Dendritic cell treated with granulocyte-macrophage colony-stimulating factor and Interleukin-4, amounts not matched to agents 40 ng/mL and 50 ng/mL, for 4 days (primary cell): ENCODE measurements at regions not wholly inside any gene's neighbourhood (a gene's known extent, or its start where the extent isn't known, plus 50 kb on each side); places are given as distances from the start of the nearest gene placed in this dataset.

ENCODE experiments used
- H3K27ac Mint-ChIP-seq: one replicate; pipeline ENCODE4 v1.8.0; 2022; ENCODE audit warnings: mild to moderate bottlenecking, mixed read lengths
- H3K27me3 Mint-ChIP-seq: one replicate; pipeline ENCODE4 v1.8.0; 2022; ENCODE audit warnings: mild to moderate bottlenecking, mixed read lengths
- H3K36me3 Mint-ChIP-seq: one replicate; pipeline ENCODE4 v1.8.0; 2022; ENCODE audit warnings: low read depth, mixed read lengths
- H3K4me1 Mint-ChIP-seq: one replicate; pipeline ENCODE4 v1.8.0; 2022; ENCODE audit warnings: low read depth, mixed read lengths
- H3K4me3 Mint-ChIP-seq: one replicate; pipeline ENCODE4 v1.8.0; 2022; ENCODE audit warnings: mild to moderate bottlenecking, moderate library complexity, mixed read lengths
- H3K9me3 Mint-ChIP-seq: one replicate; pipeline ENCODE4 v1.8.0; 2022; ENCODE audit warnings: mixed read lengths
- intact Hi-C: fragments of 100-400 bp; cut with micrococcal nuclease; formaldehyde crosslinking; loops from one replicate; pipeline ENCODE4 v1.15.0; 2022

GRCh38 chr5:143547342-143547741, 143.9 kb upstream of the NR3C1 start:
- H3K4me3 Mint-ChIP-seq: no peak overlapping the region
- intact Hi-C loops: no loop called here
- peaks cover 8% of the 10 kb centered on the region for H3K9me3 Mint-ChIP-seq
- peaks cover 9% of the 10 kb centered on the region for H3K4me1 Mint-ChIP-seq
- no peak overlapping the region for H3K27ac Mint-ChIP-seq
- peaks cover 1% of the 10 kb centered on the region for H3K27me3 Mint-ChIP-seq
- H3K36me3 Mint-ChIP-seq: no peaks in the 10 kb centered on the region

GRCh38 chr5:143546394-143546793, 142.9 kb upstream of the NR3C1 start:
- intact Hi-C loops: no loop called here
- H3K9me3 Mint-ChIP-seq: peaks cover 8% of the 10 kb centered on the region
- H3K36me3 Mint-ChIP-seq: no peaks in the 10 kb centered on the region
- no peaks in the 10 kb centered on the region for H3K27me3 Mint-ChIP-seq
- no peak overlapping the region for H3K4me3 Mint-ChIP-seq
- H3K27ac Mint-ChIP-seq: no peak overlapping the region
- H3K4me1 Mint-ChIP-seq: peaks cover 2% of the 10 kb centered on the region

- intact Hi-C loops: no loop called here
- Mint-ChIP-seq H3K27ac (no peak overlapping the region), H3K9me3 (peaks cover 10% of the 10 kb centered on the region), H3K36me3 (no peaks in the 10 kb centered on the region), H3K4me1 (no peaks in the 10 kb centered on the region), H3K4me3 (no peak overlapping the region), H3K27me3 (no peaks in the 10 kb centered on the region)
These were observed 141.1 kb upstream of the NR3C1 start for GRCh38 chr5:143544606-143545005.

DNA sequence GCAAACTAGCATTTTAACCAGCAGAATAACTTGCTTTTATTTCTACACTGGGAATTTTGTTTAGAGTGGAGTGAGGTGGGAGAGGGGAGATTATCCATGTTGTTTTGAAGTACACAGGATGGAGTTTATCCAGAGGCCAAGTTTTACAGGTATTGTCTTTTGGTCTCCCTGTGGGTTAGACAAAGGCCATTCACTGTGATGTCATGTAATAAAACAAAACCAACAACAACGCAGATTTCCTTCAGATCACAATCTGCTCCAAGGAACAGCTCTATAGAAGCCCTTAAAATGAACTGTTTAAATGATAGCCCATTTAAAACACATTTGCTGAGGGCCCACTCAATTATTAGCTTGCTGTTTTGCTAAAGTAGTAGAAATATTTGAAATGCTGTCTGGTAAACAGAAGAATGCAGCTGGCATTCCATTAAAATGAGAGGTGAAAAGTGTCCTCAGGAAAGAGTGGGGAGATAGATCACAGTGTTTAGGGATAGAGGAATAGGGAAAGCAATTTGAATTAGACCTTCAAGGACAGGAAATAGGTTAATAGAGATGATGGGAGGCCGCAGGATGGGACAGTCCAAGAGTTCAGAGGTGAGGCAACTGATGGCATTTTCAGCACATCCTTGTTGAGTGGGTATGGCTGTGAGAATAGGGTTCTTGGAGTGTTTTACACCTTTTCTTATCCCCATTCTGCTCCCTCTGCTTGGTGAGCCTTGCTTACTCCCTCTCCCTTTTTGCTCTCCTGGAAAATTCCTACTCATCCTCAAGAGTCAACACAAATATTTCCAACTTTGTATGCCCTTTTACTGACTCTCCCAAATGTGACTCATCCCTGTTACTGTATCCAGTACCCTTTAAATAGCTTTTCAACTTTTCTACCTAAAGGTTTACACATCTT, 140.1 kb upstream of the NR3C1 start:
- Mint-ChIP-seq H3K36me3 (no peaks in the 10 kb centered on the region), H3K27ac (no peak overlapping the region), H3K4me1 (no peaks in the 10 kb centered on the region), H3K4me3 (no peak overlapping the region), H3K9me3 (peaks cover 16% of the 10 kb centered on the region), H3K27me3 (no peaks in the 10 kb centered on the region)
- intact Hi-C loops: no loop called here

- Mint-ChIP-seq H3K9me3 (peaks cover 15% of the 10 kb centered on the region), H3K36me3 (no peaks in the 10 kb centered on the region), H3K4me1 (no peaks in the 10 kb centered on the region), H3K27ac (no peak overlapping the region), H3K27me3 (no peaks in the 10 kb centered on the region), H3K4me3 (no peak overlapping the region)
- intact Hi-C loops: no loop called here
These were observed 139.3 kb upstream of the NR3C1 start for GRCh38 chr5:143542798-143543144.

DNA sequence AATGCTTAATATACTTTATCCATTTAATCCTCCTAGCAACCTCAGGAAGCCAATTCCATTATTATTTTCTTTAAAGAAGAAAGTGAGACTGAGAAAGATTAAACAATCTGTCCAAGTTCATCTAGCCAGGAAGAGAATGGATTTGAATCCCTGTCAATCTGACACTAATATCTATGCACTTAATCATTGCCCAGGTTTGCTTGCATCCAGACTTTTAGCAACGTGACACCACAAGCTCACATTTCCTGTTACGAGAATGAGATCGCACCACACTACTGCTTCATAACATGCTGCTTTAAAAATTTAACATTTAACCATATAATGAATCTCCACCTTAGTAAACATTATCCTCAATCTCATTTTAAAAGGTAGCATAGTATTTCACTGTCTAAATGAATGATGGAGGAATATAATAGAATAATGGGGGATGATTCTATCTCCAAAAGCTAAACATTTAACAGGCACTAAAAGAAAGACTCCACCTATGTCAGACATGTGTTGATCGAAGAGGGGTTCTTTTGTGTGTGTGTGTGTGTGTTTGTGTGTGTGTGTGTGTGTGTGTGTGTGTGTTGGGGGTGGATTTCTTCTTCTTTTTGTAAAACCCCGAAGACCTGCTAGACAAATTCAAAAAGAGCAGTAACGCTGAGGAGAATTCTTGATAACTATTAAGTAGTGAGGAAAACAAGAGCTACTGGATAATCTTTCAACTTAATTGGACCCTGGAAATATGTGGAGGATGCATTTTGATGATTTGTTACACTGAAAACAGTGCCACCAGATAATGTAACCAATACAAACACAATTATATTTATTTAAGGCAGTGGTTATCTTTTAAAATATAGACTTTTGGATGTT, 138.7 kb upstream of the NR3C1 start:
- H3K9me3 Mint-ChIP-seq: peaks cover 9% of the 10 kb centered on the region
- no peak overlapping the region for H3K4me3 Mint-ChIP-seq
- H3K36me3 Mint-ChIP-seq: no peaks in the 10 kb centered on the region
- intact Hi-C loops: no loop called here
- no peaks in the 10 kb centered on the region for H3K27me3 Mint-ChIP-seq
- no peak overlapping the region for H3K27ac Mint-ChIP-seq
- no peaks in the 10 kb centered on the region for H3K4me1 Mint-ChIP-seq

- Mint-ChIP-seq H3K27me3 (no peaks in the 10 kb centered on the region), H3K4me1 (peaks cover 6% of the 10 kb centered on the region), H3K9me3 (peaks cover 8% of the 10 kb centered on the region), H3K4me3 (no peak overlapping the region), H3K36me3 (no peaks in the 10 kb centered on the region), H3K27ac (no peak overlapping the region)
- intact Hi-C loops: no loop called here
These were observed 136.3 kb upstream of the NR3C1 start for GRCh38 chr5:143539742-143540141.

DNA sequence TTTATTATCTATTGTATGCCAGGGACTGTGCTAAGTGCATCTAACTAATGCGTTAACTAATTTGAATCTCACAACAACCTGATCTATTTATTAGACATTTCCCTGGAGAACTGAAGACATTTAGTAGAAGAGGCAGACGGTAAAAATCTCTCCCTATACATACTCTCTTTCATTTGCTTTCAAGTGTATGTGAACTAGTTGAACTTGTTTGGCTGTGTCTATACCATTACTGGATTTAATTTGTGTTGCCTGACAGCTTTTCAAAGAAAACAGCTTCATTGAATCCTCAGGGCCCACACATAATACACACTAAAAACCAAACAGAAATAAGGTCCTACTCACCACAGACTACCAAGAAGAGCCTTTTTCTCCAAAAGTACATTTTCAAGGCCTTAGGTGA, 133.6 kb upstream of the NR3C1 start:
- Mint-ChIP-seq H3K4me3 (no peak overlapping the region), H3K36me3 (no peaks in the 10 kb centered on the region), H3K27me3 (no peaks in the 10 kb centered on the region), H3K9me3 (peaks cover 8% of the 10 kb centered on the region), H3K4me1 (peaks cover 6% of the 10 kb centered on the region), H3K27ac (no peak overlapping the region)
- intact Hi-C loops: no loop called here

GRCh38 chr5:143536364-143536763, 132.9 kb upstream of the NR3C1 start:
- intact Hi-C loops: no loop called here
- Mint-ChIP-seq H3K4me3 (no peak overlapping the region), H3K4me1 (peaks cover 6% of the 10 kb centered on the region), H3K27me3 (no peaks in the 10 kb centered on the region), H3K36me3 (no peaks in the 10 kb centered on the region), H3K9me3 (peaks cover 8% of the 10 kb centered on the region), H3K27ac (no peak overlapping the region)

DNA sequence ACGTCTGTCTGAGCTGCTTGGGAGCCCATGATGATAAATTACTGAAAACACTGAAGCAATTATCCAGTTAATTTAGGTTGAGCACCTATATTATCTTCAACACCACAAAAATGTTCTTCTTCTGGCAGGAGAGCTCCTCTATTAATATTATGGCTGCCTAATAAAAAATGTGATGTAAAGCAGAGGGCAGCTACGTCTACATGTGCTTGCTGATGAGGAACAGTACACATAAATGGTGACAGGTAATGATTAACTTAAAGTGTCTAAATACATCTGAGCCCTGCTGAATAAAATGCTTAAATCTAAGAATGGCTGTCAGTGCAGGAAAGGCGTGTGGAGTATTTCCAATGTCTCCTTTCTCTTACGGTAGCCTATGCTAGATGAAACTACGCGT, 131.3 kb upstream of the NR3C1 start:
- H3K4me3 Mint-ChIP-seq: no peak overlapping the region
- H3K27me3 Mint-ChIP-seq: no peaks in the 10 kb centered on the region
- no peak overlapping the region for H3K27ac Mint-ChIP-seq
- intact Hi-C loops: no loop called here
- peaks cover 7% of the 10 kb centered on the region for H3K9me3 Mint-ChIP-seq
- no peaks in the 10 kb centered on the region for H3K36me3 Mint-ChIP-seq
- peaks cover 6% of the 10 kb centered on the region for H3K4me1 Mint-ChIP-seq

- intact Hi-C loops: no loop called here
- Mint-ChIP-seq H3K4me3 (no peak overlapping the region), H3K9me3 (peaks cover 1% of the 10 kb centered on the region), H3K36me3 (no peaks in the 10 kb centered on the region), H3K27ac (no peak overlapping the region), H3K4me1 (peaks cover 6% of the 10 kb centered on the region), H3K27me3 (no peaks in the 10 kb centered on the region)
These were observed 130.7 kb upstream of the NR3C1 start for GRCh38 chr5:143533978-143534760.

DNA sequence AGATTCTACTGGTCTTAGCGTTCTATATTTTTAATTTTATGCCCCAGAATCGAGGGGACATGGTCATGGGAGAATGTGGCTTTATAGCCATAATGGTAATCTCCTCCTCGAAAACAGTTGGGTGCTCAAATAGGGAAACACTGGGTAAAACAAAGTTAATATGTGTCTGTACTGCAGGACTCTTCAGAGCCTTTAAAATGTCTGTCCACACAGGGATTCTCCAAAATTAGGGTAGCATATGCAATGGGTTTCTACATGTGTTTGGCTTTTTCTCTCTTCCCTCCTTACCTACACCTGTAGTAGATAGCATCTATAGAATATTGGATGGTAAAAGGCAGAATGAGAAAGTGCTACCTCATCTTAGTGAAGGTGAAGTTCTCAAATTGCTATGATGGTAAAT, 130.0 kb upstream of the NR3C1 start:
- H3K4me3 Mint-ChIP-seq: no peak overlapping the region
- no peaks in the 10 kb centered on the region for H3K27me3 Mint-ChIP-seq
- peaks cover 6% of the 10 kb centered on the region for H3K4me1 Mint-ChIP-seq
- H3K27ac Mint-ChIP-seq: no peak overlapping the region
- H3K36me3 Mint-ChIP-seq: no peaks in the 10 kb centered on the region
- intact Hi-C loops: no loop called here
- no peaks in the 10 kb centered on the region for H3K9me3 Mint-ChIP-seq

- H3K9me3 Mint-ChIP-seq: no peaks in the 10 kb centered on the region
- no peaks in the 10 kb centered on the region for H3K36me3 Mint-ChIP-seq
These were observed 124.3 kb upstream of the NR3C1 start for GRCh38 chr5:143527808-143528207.

DNA sequence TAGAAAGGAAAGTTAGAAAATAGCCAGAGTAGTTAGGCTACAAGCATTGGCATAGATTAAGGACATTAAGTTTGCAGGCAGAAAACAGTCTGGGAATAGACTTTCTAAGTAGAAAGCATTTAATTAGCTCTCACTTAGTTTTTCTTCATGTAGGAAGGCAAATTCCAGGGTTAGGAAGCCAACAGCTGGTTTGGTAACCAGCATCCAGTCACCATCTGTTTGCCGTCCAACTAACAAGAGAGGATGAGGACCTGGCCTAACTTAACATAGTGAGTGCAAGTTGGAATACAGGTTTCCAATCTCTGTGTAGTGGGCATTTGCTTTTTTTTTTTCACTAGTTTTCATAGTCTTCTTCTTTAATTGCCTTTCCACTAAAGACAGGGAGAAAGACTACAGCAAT, 121.7 kb upstream of the NR3C1 start:
- intact Hi-C loops: no loop called here
- Mint-ChIP-seq H3K4me1 (no peaks in the 10 kb centered on the region), H3K27me3 (no peaks in the 10 kb centered on the region), H3K4me3 (no peak overlapping the region), H3K27ac (no peak overlapping the region), H3K9me3 (no peaks in the 10 kb centered on the region), H3K36me3 (no peaks in the 10 kb centered on the region)

More at GRCh38 chr5:143527808-143528207, 124.3 kb upstream of the NR3C1 start:
- Mint-ChIP-seq H3K4me3 (no peak overlapping the region), H3K27ac (no peak overlapping the region), H3K4me1 (no peaks in the 10 kb centered on the region), H3K27me3 (no peaks in the 10 kb centered on the region)
- intact Hi-C loops: no loop called here
